HG03196 (cell line): ENCODE measurements at regions not wholly inside any gene's neighbourhood (a gene's known extent, or its start where the extent isn't known, plus 50 kb on each side); places are given as distances from the start of the nearest gene placed in this dataset.

Source experiments
- ATAC-seq: cut with Tn5 transposase; IDR thresholded peaks from one replicate; pipeline ENCODE4 v1.9.1; 2021; ENCODE audit not compliant: unreplicated experiment

DNA sequence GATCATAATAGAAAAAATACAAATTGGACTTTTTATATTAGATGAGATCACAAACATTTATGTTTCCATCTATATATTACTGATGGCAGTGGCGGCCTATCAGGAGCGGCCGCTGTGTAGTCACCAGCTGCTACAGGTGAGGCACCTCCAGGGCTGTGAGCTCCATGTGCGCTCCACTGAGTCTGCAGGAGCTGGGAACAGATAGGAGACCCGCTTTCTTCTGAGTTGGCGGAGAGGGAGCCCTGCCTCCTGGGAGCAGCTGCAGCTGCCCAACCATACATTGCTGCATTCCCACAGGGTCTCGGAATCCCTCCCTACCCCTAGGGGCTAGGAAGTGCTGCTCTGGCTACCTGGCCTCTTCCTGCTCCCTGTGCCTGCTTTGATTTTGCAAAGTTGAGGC, 812.9 kb downstream of the PDHA2 start:
- no peak for ATAC-seq

DNA sequence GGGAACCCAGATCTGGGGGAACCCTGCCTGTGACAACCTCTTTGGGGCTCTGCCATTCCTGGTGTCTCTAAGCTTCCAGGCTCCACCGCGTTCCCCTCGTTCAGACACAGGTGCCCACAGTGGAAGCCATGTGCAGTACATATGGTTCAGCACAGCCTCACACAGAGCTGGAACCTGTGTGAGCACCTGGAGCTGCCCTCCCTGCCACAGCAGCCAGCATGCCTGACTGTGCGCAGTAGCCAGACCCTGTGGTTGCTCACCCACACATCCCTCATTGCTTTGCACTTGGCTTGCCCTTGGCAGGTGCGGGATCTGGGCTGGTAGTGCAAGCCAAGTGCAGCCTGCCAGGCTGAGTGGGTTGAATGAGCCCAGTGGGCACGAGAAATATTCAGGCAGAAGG, 814.2 kb downstream of the PDHA2 start:
- no peak for ATAC-seq

DNA sequence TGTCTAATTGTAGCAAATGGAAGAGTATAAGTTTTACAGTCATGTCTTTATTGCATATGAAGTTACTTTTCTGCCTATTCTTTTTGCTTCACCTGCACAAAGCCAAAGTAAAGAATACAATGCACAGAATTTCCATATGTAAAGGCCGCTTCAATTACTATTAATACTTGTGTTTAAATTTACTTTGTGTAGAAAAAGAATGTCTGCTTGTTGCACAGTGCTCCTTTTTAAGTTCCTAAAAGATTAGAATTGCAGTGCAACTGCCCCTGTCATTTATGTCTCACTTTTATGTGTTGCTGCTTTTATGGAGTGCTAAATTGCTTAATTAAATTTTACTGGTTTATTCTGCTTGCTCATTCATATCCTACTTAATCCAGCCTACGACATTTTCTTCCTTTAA, 830.5 kb downstream of the PDHA2 start:
- ATAC-seq = no peak

DNA sequence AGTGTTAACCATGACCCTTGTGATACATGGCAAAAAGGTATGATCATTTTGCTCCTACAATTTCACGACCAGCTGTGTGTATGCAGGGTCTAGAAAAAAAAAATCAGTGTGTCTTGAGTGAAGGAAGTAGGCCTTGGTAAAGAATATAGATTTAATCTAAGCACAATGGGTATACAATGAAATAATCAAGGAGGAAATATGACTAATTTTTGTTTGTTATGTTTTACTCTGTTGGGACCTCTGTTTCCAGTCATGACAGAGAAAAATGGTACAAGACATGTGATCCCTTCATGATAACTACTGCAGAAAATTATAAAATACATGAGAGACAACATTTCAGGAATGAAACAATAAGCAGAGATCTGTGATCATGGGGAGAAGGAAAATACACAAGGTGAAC, 835.5 kb downstream of the PDHA2 start:
- ATAC-seq = no peak

DNA sequence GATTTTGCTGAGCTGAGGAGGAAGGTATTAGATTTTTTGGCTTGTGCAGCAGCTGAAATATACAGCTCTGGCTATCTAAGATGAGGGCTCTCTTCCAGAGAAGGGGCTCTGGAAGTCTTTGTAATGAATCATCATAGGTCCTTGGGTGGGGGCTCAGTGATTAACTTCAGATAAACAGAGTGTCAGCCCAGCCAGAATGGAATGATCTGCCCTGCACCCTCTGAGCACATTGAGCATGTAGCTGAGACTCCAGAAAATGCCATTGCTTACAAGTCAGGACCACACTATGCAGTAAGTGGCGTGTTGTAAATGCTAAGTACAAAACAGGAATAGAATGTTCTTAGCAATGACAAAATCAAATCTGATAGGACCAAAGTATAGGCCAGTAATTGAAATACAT, 836.0 kb downstream of the PDHA2 start:
- ATAC-seq = no peak

DNA sequence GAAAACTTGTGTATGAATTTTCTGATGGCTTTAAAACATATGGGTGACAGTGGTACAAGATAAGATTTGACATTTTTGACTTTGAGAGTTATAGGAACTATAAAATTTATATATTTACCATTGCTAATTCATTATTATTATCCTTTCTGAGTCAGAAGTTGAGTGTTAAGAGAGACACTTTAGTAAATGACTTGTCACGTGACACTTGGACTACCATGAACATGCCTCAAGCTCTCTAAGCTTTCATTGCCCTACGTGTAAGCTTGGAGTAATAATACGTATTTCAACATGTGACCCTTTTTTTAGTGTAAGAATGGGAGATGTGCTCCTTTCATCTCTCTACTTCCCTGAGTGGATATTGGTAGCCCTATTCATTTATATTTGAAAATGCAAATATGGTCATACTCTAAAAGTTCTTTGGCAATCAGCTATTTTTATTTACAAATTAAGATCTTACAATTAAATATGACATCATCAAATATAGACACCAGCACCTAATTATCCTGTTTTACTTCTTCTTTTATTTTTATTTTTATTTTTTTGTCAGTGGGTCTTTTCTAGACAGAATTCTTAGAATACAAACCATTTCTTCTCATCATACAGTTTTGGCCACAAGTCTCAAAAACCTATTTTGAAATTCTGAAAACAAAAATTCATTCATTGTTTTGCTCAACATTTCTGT, 837.0 kb downstream of the PDHA2 start:
- ATAC-seq = no peak

DNA sequence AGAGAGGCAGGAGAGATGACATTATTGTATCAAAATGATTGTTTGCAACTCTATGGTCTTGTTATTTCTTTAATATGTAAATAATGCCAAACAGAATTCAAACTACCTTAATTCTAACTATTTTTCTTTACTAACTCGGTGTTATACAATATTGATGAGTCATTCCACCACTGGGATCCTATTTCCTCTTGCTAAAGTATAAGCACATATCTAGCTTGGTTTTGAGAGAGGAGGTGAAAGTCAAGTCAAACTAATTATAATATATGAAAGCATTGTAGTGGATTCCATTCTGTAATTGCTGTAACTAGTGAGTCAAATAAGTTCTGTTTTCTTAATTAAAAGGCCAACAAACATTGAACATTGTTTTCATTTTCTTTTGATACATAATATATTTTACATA, 837.6 kb downstream of the PDHA2 start:
- ATAC-seq = no peak

DNA sequence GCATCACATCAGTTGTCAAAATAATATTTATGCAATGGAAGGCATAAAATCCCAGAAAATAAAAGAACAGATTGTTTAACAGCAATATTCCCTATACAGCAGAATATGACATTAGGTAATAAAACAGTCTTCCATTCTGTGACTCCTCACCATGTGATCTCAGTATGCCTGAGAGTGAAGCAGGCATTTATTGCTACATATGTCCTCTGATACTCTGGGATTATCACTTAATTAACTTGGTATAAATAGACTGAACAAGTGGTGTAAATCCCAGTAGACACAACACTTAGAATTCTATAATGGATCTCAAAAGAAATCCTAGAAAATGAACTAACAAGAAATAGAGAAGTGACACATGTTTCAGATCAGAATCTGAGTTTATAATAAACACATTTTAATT, 841.3 kb downstream of the PDHA2 start:
- ATAC-seq = no peak

DNA sequence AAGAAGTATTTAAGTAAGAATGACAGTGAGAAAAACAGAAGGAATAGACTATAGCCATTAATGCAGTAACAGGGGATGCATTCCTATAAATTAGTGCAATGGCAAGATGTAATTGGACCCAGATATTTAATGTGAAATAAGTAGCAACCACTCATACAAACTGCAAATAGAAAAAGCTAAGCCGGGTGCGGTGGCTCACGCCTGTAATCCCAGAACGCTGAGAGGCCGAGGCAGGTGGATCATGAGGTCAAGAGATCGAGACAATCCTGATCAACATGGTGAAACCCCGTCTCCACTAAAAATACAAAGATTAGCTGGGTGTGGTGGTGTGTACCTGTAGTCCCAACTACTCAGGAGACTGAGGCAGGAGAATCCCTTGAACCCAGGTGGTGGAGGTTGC, 845.8 kb downstream of the PDHA2 start:
- ATAC-seq = no peak

DNA sequence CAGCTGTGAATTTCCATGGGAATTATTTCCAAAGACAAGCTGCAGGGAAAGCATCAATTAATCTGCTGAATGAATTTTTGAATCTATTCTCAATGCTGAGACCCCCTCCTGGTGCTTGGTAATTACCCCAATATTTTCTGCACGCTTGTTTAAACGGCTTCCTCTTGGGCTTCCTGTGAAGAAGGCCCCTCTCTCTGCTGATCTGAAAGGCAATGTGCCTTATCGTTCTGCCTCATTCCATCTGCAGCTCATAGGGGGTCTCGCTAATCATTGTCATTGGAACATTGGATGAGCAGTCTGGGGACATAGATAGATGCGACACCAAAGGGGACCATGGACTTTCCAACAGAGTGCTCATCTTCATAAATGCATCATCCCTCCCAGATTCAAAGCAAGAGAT, 851.6 kb downstream of the PDHA2 start:
- ATAC-seq = no peak

DNA sequence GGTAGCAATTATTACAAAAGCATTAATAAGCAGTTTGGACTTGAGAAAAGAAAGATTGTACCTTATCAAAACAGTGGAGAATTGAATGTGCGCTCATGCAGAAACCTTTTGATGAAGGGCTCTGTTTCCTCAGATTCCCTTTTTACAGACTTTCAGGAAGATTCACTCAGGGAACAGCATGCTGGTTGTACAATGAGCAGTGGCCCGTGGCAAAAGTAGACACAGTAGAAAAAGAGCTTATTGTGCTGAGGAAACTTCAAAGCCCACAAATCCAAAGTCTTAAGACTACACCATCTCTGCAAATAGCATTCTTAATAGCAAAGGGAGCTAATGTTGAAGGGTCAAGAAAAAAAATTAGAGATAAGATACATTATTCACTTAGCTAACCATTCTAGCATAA, 858.9 kb downstream of the PDHA2 start:
- no peak for ATAC-seq

DNA sequence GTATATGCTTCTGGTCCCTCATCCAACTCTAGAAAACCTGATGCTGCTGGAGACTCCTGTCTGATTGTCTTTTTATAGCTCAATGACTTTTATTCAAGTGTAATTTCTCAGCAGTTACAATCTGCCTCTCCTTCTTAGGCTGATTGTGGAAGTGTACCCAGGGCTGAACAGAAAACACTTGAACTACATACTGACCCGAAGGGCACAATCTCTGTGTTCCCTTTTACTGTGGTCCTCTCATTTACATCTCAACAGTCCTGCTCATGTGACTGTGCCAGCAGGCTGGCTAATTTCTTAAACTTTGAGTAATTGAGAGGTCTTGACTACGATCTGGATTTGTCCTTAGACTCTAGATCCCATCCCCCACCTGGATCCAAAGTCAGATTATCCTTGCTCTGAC, 863.4 kb downstream of the PDHA2 start:
- no peak for ATAC-seq

DNA sequence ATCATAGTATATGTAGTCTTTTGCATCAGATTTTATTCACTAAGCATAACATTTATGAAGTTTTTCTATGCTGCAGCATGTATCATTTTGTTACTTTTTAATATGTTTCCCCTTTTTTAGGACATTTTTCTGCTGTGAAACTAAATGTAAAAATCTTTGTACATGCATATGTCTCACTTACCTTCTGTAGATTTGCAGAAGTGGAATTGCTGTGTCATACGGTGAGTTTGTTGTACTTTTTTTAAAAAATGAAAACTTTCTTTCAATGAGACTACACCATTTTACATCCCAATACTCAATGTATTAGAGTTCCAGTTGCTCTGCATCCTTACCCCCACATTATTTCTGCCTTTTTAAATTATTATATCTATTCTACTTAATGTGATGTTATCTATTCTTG, 868.9 kb downstream of the PDHA2 start:
- ATAC-seq = no peak

DNA sequence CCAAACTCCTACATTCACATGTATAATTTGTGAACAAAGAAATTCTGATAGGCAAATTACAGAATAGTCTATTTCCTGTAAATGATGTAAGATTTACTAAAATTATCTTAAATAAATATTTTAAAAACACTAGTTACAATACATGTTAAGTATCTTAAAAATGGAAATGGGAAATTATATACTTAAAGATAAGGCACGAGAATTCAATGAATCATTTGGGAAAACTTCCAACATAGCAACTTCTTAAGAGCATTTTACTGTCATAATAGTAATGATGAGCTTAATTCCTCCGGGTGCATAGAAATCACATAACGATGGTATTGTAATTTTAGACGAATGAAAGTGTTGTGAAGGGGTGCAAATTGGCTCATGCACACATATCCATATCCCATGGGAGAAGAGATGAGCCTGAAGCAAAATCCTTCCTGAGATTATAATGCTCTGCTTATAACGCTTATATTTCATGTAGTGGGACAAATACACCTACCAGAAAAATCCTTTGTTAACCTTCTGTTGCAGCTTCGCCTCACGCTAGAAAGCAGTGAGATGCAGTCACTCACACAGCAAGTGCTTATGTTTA, 873.5 kb downstream of the PDHA2 start:
- no peak for ATAC-seq

DNA sequence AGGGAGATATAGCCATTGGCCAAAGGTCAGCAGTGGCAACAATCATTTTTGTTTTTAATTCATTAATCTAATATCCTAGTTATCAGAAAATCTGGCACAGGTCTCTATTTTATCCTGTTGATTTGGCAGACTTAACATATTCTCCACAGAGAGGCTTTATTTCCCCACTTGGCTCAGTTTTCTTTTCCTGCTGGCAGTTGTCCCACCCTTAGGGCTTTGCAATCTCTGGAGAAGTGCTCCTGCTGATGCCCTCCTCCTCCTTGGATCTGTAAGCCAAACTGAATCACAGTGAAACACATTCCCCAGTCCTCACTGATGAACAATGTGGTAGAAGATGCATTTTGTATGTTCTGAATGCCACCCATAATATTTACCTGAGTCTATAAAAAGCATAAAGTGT, 889.7 kb downstream of the PDHA2 start:
- ATAC-seq = no peak

DNA sequence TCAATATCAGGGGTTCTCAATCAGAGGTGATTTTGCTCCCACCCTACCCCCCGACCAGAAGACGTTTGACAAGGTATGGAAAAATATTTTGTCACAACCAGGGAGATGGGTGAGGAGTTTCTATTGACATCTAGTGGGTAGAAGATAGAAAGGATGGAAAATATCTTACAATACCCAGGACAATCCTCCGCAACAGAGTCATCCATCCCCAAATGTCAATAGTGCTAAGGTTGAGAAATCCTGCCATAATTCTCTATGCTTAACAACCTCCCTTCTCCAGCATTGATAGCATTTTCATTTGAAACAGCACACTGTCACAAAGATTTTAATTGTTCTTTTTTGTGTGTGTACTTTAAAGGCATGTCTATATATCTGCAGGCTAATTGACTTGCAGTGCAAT, 890.5 kb downstream of the PDHA2 start:
- ATAC-seq = no peak

DNA sequence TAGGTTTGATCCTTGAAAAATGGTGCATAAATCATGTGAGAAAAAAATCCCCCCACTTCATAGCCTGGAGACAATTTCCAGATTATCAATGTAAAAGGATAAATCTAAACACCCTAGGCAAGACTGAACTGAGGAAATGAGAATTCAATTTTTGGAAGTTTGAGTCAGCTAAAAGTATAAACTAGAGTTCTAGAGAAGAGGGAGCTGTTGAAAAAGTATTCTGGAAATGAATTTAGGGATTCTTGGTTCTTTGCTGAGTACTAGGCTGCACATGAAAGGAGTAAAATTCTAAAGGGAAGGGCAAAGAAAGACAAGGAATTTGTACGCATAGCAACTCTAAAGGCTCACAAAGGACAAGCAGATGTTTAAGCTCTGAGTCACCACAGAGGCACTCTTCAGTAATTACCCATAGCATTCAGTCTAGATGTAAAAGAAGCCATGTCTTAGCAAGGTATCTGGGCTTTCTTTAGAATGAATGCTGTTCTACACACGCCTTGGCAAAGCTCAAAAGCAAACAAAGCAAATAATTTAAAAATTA, 896.5 kb downstream of the PDHA2 start:
- no peak for ATAC-seq

DNA sequence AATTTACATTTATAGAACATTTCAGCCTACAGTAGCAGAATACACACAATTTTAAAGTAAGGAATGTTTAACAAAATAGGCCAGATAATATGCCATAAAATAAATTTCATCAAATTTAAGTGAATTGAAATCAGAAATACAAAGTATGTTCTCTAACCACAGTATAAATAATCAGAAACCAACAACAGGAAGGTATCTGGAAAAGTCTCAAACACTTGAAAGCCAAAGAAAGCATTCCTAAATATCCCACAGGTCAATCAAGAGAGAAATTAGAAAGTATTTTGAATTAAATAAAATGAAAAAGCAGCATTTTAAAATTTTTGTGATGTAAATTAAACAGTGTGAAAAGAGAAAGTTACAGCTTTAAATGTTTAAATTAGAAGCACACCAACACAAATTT, 899.2 kb downstream of the PDHA2 start:
- no peak for ATAC-seq

DNA sequence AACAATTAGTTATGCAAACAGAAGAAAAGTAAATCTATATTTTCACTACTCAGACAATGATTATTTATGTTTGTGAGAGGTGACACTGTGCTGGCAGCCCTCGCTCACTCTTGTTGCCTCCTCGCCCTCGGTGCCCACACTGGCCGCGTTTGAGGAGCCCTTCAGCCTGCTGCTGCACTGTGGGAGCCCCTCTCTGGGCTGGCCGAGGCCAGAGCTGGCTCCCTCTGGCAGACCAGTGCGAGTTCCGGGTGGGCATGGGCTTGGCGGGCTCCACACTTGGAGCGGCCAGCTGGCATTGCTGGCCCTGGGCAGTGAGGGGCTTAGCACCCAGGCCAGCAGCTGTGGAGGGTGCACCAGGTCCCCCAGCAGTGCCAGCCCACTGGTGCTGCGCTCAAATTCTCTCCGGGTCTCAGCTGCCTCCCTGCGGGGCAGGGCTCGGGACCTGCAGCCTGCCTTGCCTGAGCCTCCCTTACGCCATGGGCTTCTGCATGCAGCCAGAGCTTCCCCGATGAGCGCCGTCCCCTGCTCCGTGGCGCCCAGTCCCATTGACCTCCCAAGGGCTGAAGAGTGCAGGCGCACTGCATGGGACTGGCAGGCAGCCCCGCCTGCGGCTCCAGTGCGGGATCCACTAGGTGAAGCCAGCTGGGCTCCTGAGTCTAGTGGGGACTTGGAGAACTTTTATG, 902.6 kb downstream of the PDHA2 start:
- no peak for ATAC-seq

DNA sequence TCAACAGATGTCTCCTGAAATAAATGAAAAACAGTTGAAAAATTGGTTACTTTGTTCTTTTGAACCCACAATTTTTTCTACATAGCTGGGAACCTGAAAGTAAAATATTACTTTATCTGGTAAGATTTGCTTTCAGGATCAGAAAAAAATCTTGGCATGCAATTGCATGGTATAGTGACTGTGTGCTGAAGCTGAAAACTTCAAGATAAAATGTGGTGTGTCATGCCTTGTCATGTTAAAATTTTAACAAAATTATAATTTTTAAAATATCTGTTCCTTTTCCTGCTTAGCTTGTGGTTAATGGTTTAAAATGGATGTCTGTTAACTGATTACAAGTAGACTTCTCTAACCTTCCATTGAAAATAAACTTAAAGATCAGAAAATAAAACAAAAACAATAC, 904.8 kb downstream of the PDHA2 start:
- no peak for ATAC-seq

DNA sequence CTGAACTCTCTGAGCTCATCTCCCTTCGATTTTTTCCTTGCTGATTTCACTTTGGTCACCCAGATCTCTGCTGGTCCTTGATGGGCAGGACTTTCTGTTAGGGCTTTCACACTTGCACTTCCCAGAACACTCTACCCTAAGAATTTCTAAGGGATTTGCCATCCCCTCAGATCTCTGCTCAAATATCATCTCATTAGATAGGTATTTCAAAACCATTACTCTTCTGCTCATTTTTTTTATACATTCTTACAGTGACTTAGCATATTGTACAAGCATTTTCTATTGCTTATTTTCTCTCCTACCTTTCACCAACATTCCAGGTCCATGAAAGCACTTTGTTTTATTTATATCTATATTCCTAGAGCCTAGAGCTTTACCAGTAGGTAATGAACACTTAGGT, 913.3 kb downstream of the PDHA2 start:
- no peak for ATAC-seq
